ENCODE measurements at regions not wholly inside any gene's neighbourhood (a gene's known extent, or its start where the extent isn't known, plus 50 kb on each side); places are given as distances from the start of the nearest gene placed in this dataset.
"Not testable (repeated sequence)": the region's sequence is repeated elsewhere in the genome, so short reads cannot be mapped to it uniquely, and the experiment has no call there.

DNA sequence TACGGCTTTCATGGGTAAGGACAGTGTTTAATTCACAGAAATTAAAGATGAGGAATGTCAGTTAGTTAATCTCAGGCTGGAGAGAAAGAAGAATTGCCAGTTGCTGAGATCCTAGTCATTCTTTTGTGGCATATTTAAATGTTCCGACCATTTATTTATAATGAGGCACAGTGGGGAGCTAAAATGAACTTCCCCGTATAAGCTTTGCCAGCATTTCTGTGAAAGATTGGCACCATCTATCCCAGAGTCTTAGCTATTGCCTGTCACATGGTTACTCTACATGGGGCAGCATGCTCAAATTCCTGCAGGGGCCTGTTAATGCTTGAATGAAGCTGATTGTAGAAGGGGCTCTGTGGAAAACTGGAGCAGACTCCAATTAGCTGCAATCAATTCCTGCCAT, 314.1 kb downstream of the PRELID2 start:
- intact Hi-C loops (cut with DNase I) = no loop called here

DNA sequence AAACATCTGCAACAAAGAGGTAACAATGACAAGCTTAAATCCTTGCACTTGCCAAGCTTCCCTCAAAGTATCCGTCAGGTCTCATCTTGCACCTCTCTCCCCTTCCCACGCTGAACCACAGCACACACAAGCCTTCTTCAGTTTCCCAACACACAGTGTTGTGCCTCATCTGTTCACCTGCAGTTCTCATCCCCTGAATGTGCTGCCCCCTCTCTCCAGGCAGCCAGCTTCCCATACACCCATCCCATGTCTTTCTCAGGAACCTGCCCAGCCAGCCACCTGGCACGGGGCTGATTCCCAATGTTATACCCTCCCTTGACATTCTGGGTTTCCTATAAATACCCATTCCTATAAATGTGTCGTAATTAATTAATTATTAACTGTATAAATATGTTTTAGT, 314.8 kb downstream of the PRELID2 start:
- no peak for DNase-seq
- intact Hi-C loops (cut with DNase I) = no loop called here

More for the DNA sequence above, 314.1 kb downstream of the PRELID2 start:
- no peak for DNase-seq

DNA sequence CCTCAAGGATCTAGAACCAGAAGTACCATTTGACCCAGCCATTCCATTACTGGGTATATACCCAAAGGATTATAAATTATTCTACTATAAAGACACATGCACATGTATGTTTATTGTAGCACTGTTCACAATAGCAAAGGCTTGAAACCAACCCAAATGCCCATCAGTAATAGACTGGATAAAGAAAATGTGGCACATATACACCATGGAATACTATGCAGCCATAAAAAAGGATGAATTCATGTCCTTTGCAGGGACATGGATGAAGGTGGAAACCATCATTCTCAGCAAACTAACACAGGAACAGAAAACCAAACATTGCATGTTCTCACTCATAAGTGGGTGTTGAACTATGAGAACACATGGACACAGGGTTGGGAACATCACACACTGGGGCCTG, 317.6 kb downstream of the PRELID2 start:
- DNase-seq; intact Hi-C loops (cut with DNase I): not testable (repeated sequence)

DNA sequence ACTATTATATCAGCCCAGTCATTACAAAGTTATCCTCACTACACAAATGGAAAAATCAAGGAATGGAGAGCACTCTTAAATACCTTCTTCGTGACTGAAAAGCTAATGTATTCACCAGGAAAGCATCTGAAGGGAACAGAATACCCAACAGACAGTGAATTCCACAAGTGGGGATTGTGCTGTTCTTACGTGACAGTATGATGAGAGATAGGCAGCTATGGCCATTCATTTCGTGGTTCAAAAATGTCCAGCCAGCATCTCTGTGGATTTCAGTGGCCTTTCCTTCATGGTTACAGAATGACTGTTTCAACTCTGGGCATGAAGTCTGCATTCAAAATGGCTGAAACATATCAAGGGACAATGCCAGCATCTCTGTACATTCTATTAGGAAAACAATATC, 323.8 kb downstream of the PRELID2 start:
- DNase-seq = no peak
- intact Hi-C loops (cut with DNase I) = no loop called here

DNA sequence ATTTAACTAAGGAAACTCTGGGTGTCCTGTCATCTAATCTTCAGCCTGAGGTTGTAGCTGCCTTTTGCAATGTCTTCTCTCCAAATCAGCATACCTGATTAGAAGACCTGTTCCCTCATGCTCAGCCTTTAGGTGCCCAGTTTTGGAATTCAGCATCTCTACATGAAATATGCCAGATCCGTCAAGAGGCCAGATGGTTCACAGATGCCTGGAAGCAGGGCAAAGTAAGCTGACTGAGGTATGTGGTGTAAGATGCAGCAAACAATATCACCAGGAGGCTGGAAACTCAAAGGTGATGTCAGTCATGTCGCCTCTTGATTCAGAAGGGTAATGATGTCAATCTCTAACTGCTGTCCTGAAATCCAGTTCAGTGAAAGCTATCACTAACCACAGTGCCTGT, 324.4 kb downstream of the PRELID2 start:
- intact Hi-C loops (cut with DNase I) = no loop called here
- DNase-seq = no peak

DNA sequence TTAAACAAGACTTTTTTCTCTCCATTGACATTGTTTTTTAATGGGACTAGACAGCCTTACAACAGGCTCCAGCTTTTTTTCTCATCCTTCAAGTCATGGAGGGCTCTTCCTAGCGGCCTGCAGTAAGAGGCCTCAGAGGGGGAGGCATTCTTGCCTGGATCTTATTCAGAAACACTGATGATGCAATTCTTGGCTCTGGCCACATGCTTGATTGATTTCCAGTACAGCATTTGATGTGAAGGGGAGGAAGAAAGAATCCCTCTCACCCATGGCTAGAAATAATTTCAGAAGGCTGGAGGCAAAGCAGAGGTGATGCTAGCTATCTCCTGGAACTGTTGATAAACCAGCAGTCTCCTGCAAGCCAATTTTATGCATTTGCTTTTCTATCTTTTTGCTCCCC, 324.8 kb downstream of the PRELID2 start:
- intact Hi-C loops (cut with DNase I) = no loop called here
- DNase-seq = no peak

DNA sequence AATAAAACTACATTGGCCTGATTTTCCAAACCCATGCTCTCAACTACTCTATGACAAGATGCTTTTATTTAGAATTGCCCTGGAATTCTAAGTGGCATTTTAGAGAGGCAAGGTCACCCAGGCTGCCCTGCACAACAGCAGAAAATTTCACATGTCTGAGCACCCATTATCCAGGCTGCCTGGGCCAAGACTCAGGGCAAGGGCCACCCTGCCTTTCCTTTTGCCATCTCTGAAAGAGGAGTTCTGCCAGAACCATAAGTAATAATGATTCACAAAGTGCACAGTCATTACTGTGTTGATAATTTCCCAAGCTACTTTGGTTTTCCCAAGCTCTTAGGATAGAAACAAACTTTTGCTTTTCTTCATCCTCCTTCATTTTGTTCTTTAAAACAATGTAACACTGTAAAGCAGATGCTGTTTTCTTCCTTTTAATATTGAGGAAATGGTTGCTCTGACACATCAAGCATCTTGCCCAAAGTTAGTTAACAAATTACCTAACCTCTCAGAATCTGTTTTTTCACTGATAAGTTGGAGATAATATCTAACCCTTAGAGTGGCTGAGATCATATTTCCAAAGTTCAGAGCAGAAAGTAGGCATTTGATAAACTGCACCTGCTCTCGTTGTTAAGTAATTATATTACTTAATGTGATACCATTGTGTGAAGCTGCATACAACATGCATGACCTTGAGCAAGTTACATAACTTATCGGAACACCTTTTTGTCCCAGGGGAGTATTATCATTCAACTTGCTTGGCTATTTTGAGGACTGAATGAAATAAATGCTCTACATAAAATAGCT, 325.6 kb downstream of the PRELID2 start:
- intact Hi-C loops (cut with DNase I) = no loop called here
- no peak for DNase-seq

DNA sequence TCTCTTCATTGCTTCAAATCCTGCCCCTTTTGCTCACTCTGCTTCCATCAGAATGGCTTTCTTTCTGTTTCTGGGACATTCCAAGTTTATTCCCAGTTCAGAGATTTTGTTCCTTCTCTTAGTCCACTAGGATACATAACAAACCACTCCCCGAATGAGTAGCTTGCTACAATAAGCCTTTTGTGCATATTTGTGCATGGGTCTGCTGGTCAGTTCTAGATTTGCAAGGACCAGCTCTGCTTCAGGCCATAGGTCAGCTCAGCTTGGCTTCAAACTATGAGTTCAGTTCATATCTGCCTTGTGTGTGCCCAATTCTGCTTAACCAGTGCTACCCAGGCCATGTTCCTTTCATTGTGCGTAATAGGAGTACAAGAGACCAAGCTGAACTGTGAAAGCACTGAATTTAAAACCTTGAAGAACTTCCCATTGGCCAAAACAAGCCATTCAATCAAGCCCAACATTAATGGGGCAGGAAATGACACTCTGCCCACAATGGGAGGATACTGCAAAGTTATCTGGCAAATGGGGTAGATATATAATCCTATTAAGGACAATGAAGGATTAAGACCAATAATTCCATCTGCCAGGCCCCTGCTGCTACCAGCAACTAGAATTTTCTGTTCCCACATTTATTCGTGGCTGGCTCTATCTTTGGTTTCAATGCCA, 328.8 kb downstream of the PRELID2 start:
- no peak for DNase-seq
- intact Hi-C loops (cut with DNase I) = no loop called here

DNA sequence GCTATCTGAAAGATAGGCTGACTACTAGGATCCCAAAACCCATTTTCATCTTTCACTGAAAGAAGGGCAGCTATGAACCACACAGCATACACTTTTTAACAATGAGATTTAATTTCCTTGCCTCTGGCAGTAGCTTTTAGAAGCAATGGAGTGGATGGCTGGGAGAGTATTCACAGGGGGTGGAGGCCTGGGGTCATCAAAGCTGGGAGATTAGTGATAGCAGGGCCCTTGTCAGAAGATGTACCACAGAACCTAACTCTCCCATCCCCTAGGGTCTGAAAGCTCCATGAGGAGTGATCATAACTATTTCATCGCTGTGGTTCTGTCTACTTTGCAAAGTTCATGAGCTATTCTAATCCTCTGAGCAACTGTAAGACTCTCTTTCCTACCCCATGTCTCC, 332.2 kb downstream of the PRELID2 start:
- intact Hi-C loops (cut with DNase I) = no loop called here
- DNase-seq = no peak

DNA sequence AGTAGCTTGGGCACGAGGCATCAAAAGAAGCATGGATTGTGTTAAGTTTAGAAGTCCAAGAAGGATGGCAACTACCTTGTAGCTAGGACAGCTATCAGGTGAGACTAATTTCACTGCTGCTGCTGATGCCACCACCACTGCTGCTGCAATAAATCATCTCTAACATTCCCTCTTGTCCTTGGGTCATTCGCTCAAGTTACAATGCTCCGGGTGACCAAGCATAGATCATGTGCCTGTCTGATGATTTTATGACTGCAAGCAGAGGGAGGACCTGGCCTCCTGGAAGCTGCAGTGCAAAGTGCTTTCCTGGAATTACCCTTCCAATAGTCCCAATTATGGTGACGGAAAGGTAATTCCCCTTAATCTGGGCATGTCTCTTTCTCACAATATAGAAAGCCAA, 334.4 kb downstream of the PRELID2 start:
- intact Hi-C loops (cut with DNase I) = no loop called here
- DNase-seq = no peak

DNA sequence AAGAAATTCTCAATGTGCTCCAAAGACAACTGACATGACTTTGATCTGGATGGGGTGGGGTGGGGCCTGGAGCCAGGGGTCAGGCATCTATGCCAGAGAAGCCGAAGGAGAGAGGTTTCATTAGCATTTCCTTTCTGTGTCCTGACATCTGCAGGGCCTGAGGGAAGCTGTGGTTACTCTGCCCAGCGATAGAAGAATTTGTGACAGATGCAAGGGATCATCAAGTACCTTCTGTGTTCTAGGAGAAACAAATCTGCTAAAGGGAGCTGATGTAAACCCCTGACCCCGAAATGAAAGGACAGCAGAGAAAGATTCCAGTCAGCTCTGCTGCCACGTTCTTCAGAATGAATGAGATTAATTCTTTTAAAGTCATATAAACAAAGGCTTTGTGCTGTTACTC, 335.7 kb downstream of the PRELID2 start:
- no peak for DNase-seq
- intact Hi-C loops (cut with DNase I) = no loop called here

DNA sequence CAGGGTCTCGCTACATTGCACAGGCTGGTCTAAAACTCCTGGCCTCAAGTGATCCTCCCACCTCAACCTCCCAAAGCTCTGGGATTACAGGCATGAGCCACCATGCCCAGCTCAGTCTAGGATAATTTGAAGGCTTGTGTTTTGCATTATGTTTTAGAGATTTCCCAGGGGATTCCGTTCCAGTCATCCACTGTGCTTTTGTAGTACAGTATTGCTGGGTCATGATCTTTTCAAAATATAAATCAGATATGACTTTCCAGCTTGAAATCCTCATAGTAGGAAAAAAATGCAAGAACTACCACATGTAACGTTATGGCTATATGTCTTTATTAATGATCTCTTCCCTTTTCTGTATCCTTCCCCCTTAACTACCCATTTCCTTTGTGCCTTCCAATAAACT, 338.1 kb downstream of the PRELID2 start:
- intact Hi-C loops (cut with DNase I) = no loop called here
- no peak for DNase-seq

DNA sequence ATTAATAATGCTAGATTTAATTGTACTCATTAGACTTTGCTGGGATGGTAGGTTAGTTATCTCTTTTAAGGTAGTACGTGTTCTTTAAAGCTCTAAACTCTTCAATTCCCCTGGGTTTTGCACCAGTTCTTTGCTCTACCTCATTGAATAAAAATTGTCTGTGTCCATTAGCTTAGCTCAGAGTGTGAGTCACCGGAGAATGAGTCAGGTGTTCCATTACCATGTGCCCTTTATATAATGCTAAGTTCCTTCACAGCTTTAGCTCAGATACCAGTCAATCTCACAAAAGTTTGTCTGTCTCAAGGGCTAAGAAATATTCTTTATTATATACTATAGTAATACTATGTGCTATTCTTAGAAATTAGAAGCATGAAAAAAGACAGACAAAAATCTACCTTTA, 339.4 kb downstream of the PRELID2 start:
- intact Hi-C loops (cut with DNase I) = no loop called here
- DNase-seq = peak in 8 of 42 donors; percentile 13 to 57 (median 22)

DNA sequence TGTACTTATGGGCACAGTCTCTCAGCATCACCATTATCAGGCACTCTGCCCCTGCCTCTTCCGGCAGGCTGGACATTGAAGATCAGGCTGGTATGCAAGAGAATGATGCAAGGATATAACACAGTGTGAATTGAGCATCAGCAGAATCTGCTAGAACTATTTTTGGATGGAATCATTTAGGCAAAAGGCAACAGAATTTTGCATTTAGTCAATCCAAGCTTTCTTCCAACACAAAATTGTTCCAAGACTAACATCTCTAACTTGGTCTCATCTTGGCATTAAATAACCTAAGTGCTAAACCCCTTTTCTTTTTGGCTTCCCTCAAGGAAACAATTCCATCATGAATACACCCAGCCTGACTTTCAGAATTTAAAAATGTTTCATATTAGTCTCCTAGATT, 339.9 kb downstream of the PRELID2 start:
- no peak for DNase-seq
- intact Hi-C loops (cut with DNase I) = no loop called here

DNA sequence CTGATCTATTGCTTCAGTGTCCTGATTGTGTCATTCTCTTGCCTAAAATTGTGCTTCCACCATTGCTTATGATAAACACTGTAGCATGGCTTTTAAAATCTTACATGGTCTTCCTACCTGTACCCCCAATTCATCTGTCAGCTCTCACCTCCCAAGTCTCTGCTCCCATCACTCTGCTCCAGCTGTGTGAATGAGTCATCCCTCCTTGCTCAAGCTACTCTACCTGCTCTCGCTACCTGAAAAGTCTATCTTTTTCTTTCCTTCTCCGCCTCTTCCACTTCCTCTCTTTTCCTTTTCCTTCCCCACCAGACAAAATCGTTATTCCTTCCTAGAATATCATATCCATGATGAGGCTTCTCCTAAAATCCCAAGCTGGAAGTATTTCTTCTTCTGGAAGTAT, 341.7 kb downstream of the PRELID2 start:
- DNase-seq = no peak
- intact Hi-C loops (cut with DNase I) = no loop called here

DNA sequence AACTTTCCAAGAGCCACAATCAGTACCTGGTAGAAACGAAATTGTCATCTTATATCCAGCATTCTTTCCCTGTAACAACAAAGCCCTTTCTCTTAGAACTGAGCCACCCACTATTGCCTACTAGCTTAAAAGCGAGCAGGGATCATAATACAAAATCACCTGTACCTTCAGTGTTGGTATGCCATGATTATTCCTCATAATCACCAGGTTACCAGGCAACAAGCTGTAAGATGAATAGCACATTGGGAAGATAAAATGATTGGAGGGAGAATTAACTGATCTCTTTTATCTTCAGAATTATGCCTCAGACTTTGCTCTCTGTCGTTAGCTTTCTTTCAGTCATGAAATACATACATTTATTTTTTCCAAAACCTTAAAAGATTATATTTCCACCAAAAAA, 345.6 kb downstream of the PRELID2 start:
- DNase-seq = peak in 6 of 42 donors; percentile 7 to 37 (median 15)
- intact Hi-C loops (cut with DNase I) = no loop called here

DNA sequence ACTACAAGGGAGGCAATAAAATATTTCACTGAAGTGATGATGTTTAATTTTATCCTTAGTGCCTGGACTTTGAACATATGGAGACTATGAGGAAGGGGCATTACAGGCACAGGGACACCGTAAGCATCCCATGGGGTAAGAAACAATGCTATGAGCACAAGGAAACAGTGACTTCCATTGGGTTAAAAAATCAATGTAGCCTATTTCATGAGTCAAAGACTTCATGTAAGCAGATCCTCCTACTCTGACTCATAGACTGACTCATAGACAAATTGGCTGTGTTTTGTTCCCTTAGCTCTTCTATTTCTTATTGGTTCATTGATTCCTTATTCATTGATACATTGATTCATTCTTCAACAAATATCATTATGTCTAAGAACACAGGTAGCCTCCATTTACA, 351.0 kb downstream of the PRELID2 start:
- DNase-seq = no peak
- intact Hi-C loops (cut with DNase I) = no loop called here

DNA sequence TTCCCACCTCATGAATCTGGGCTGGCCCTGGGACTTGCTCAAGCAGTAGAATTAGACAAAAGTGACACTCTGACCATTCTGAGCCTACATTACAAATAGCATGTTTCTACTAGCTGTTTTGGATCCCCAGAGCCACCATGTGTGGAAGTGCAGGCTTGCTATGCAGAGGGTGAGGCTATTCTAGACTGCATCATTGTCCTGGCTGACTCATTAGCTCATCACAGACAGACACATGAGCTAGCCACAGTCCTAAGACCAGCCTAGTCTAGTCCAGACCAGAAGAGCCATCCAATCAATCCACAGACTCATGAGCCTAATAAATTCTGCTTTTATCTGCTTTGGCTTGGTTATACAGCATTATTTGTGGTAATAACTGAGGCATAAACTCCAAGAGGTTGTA, 351.9 kb downstream of the PRELID2 start:
- intact Hi-C loops (cut with DNase I) = no loop called here
- DNase-seq = no peak

DNA sequence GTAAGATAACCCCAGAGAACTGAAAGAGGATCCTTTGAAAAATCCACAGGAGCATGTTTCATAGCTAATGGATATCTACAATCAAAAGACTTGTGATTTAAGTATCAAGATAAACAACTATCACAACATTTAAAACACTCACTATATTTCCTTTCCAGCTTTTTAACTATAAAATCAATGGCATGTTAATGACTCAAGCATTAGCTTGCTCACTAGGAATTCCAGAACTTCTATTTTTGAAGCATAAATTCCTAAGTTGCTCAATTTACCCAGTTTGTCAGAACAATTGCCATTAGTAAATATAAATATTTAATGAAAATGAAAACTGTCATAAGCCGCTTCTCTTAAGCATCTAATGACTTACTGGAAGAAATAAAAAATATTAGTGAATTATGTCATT, 355.3 kb downstream of the PRELID2 start:
- intact Hi-C loops (cut with DNase I) = no loop called here
- no peak for DNase-seq

DNA sequence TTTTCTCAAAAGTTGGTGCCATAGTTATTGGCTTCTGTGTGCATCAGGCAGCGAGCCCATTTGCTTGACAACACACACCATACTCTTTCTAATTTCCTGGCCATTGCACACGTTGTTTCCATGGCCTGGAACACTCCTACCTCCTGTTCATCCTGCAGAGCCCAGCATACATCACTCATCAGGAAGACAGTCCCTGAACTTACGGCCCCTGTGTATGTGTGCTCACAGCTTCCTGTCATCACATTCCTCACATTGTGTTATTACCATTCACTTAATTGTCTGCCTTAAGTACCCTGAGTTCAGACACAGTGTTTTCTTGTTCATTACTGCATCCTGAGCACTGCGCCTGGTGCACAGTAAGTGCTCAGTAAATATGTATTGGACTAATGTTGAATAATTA, 355.9 kb downstream of the PRELID2 start:
- DNase-seq = no peak
- intact Hi-C loops (cut with DNase I) = no loop called here

DNA sequence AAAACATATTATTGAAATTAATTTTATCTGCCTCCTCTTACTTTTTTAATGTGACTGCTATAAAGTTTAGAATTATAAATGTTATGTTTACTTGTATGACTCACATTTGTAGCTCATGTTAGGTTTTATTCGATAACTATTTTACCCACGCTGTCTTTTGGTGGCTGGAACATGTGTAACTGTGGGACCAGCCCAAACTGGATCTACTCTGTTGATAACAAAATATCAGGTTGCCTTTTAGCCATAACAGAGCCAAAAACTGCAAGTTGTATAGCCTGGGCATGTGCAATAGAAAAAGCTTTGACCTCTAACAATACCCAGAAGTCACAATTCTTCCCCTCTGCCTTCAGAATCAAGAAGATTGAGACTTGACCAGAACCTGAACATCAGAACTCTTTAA, 356.5 kb downstream of the PRELID2 start:
- no peak for DNase-seq
- intact Hi-C loops (cut with DNase I) = no loop called here
